IMR-90 (cell line): ENCODE measurements at regions not wholly inside any gene's neighbourhood (a gene's known extent, or its start where the extent isn't known, plus 50 kb on each side); places are given as distances from the start of the nearest gene placed in this dataset.

Source experiments
- ATAC-seq: fragments of 200-7000 bp; cut with Tn5 transposase; 2 replicates; pipeline ENCODE4 v1.9.1; 2020; ENCODE audit warnings: low read depth, mild to moderate bottlenecking, moderate library complexity
- BruUV-seq: library from RNA; stranded (reverse); fragments of 400-500 nt; replicated peaks from 2 replicates; lab custom pipeline; 2021; lab: Mats Ljungman, UMichigan
- CTCF ChIA-PET: fragments of 300-600 bp; formaldehyde crosslinking; extraction: SDS; loops from one replicate; lab custom pipeline; 2021; ENCODE audit warnings: antibody characterized with exemption; lab: Yijun Ruan, JAX
- POLR2A ChIA-PET: fragments of 300-600 bp; sonication (Branson Sonifier 250); formaldehyde crosslinking; loops from one replicate; lab custom pipeline; 2022; ENCODE audit warnings: antibody characterized with exemption; ENCODE audit not compliant: unreplicated experiment; lab: Charles Lee
- DNase-seq: peaks from one replicate; pipeline ENCODE4 v3.0.0; 2013
- H2AFZ ChIP-seq: replicated peaks from 2 replicates; pipeline ENCODE3; 2013; ENCODE audit warnings: low read length, mild to moderate bottlenecking; ENCODE audit not compliant: poor library complexity
- H2AK5ac ChIP-seq: 2 replicates; pipeline ENCODE4 v1.6.1; 2013; ENCODE audit warnings: low read depth, low read length, inconsistent platforms
- H2AK9ac ChIP-seq: replicated peaks from 2 replicates; pipeline ENCODE3; 2013; ENCODE audit warnings: mild to moderate bottlenecking, low read depth, low read length, moderate library complexity; ENCODE audit not compliant: poor library complexity
- H2BK120ac ChIP-seq: 2 replicates; pipeline ENCODE4 v1.6.1; 2013; ENCODE audit warnings: low read depth, low read length, inconsistent platforms
- H2BK15ac ChIP-seq: 3 replicates; pipeline ENCODE4 v1.6.1; 2013; ENCODE audit warnings: low read depth, low read length, inconsistent platforms
- H2BK20ac ChIP-seq: 2 replicates; pipeline ENCODE4 v1.6.1; 2013; ENCODE audit warnings: low read depth, mild to moderate bottlenecking, inconsistent platforms, low read length, moderate library complexity
- H2BK5ac ChIP-seq: 2 replicates; pipeline ENCODE4 v1.6.1; 2013; ENCODE audit warnings: mild to moderate bottlenecking, low read depth, low read length, inconsistent platforms; ENCODE audit not compliant: poor library complexity, severe bottlenecking
- H3K14ac ChIP-seq: replicated peaks from 2 replicates; pipeline ENCODE4 v1.6.1; 2013; ENCODE audit warnings: low read depth, low read length, inconsistent platforms
- H3K18ac ChIP-seq: 2 replicates; pipeline ENCODE4 v1.6.1; 2013; ENCODE audit warnings: low read depth, low read length, control low read depth
- H3K23ac ChIP-seq: 2 replicates; pipeline ENCODE4 v1.6.1; 2013; ENCODE audit warnings: low read depth, low read length, inconsistent platforms
- H3K27ac ChIP-seq: 2 replicates; pipeline ENCODE4 v1.5.1; 2013; ENCODE audit warnings: mild to moderate bottlenecking, control low read depth, low read length; ENCODE audit not compliant: insufficient read depth
- H3K27me3 ChIP-seq: 2 replicates; pipeline ENCODE4 v1.6.1; 2013; ENCODE audit warnings: low read length; ENCODE audit not compliant: control insufficient read depth, insufficient read depth
- H3K36me3 ChIP-seq: 2 replicates; pipeline ENCODE4 v1.6.1; 2013; ENCODE audit warnings: low read length, mixed read lengths; ENCODE audit not compliant: control insufficient read depth, insufficient read depth
- H3K4ac ChIP-seq: 2 replicates; pipeline ENCODE4 v1.6.1; 2013; ENCODE audit warnings: low read depth, low read length, inconsistent platforms
- H3K4me1 ChIP-seq: 2 replicates; pipeline ENCODE4 v1.6.1; 2013; ENCODE audit warnings: low read length, mixed read lengths; ENCODE audit not compliant: control insufficient read depth, insufficient read depth
- H3K4me2 ChIP-seq: 2 replicates; pipeline ENCODE4 v1.6.1; 2013; ENCODE audit warnings: low read depth, mild to moderate bottlenecking, control low read depth, low read length, moderate library complexity
- H3K4me3 ChIP-seq: 2 replicates; pipeline ENCODE4 v1.5.1; 2013; ENCODE audit warnings: low read depth, mild to moderate bottlenecking, control low read depth, low read length, moderate library complexity; ENCODE audit not compliant: insufficient read depth
- H3K56ac ChIP-seq: 2 replicates; pipeline ENCODE4 v1.6.1; 2013; ENCODE audit warnings: low read length, inconsistent platforms; ENCODE audit not compliant: insufficient read depth; ENCODE audit errors: extremely low read depth
- H3K79me1 ChIP-seq, 2 experiments: 2 replicates each; pipeline ENCODE4 v1.6.1; 2013; ENCODE audit warnings: low read length in 2 of 2, inconsistent platforms in 1 of 2, low read depth in 1 of 2
- H3K9ac ChIP-seq: 2 replicates; pipeline ENCODE4 v1.6.1; 2013; ENCODE audit warnings: low read depth, low read length, control low read depth
- H3K9me1 ChIP-seq: 2 replicates; pipeline ENCODE4 v1.6.1; 2013; ENCODE audit warnings: low read length, inconsistent platforms; ENCODE audit not compliant: insufficient read depth
- H3K9me3 ChIP-seq: 2 replicates; pipeline ENCODE4 v1.6.1; 2013; ENCODE audit warnings: low read length; ENCODE audit not compliant: control insufficient read depth, insufficient read depth
- H4K20me1 ChIP-seq: 2 replicates; pipeline ENCODE4 v1.6.1; 2013; ENCODE audit warnings: low read length, inconsistent platforms; ENCODE audit not compliant: insufficient read depth
- H4K5ac ChIP-seq: 2 replicates; pipeline ENCODE4 v1.6.1; 2013; ENCODE audit warnings: mild to moderate bottlenecking, low read depth, low read length, control low read depth
- H4K8ac ChIP-seq, 2 experiments: 2 replicates each; pipeline ENCODE4 v1.6.1; 2013; ENCODE audit warnings: low read depth in 2 of 2, low read length in 2 of 2, control low read depth in 1 of 2, inconsistent platforms in 1 of 2
- H4K91ac ChIP-seq: 2 replicates; pipeline ENCODE4 v1.6.1; 2013; ENCODE audit warnings: low read depth, low read length, inconsistent platforms; ENCODE audit not compliant: insufficient read depth
- NFE2L2 ChIP-seq: fragments of 150-350 bp; IDR thresholded peaks from 2 replicates; pipeline ENCODE4 v1.6.1; 2016; ENCODE audit warnings: low read depth, mild to moderate bottlenecking, low read length
- WGBS, 2 experiments: methylation state at CpG; one replicate each; pipeline versions ENCODE4 v1.1.5 to v1.1.7; 2013; ENCODE audit warnings: missing lambda C conversion rate in 2 of 2; ENCODE audit not compliant: insufficient read length in 1 of 2; ENCODE audit errors: extremely low coverage in 2 of 2; 5-methylcytosine and 5-hydroxymethylcytosine counted together
- dilution Hi-C: fragments of 300-500 bp; cut with HindIII; formaldehyde crosslinking; loops from one replicate; pipeline ENCODE4 v1.14.3; 2018; ENCODE audit warnings: low sequenced_read_pairs; ENCODE audit not compliant: unreplicated experiment
- in situ Hi-C: fragments of 300-500 bp; cut with MboI; formaldehyde crosslinking; loops from 3 replicates; pipeline ENCODE4 v1.14.3; 2019; ENCODE audit warnings: low sequenced_read_pairs, inconsistent platforms, mixed read lengths
- intact Hi-C: fragments of 100-400 bp; cut with micrococcal nuclease; formaldehyde crosslinking; loops from 2 replicates; pipeline ENCODE4 v1.10.0; 2022

DNA sequence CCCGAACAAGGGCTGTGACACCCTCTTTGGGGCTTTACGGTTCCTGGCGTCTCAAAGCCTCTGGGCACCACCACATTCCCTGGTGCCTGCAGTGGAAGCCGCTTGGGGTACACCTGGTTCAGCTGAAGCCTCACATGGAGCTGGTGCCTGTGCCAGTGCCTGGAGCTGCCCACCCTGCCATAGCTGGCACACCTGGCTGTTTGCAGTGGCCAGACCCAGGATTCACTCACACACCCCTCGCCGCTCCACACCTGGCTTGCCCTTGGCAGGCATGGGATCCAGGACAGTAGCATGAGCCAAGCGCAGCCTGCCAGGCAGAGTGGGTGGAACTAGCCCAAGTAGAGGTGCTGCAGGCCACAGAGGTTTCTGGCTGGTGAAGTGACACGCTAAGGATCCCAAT is 641.8 kb downstream of the TLE4 start:
- Histone ChIP-seq H3K4ac (no peak overlapping the region), H3K4me2 (no peak overlapping the region), H2AK9ac (no peak overlapping the region), H3K27me3 (no peaks in the 10 kb centered on the region), H2AFZ (no peak overlapping the region), H3K9me3 (0 out of 2 replicates have a peak, but pooled peaks cover 2% of the 10 kb centered on the region), H4K5ac (no peak overlapping the region), H2BK5ac (no peak overlapping the region), H2BK120ac (no peak overlapping the region), H4K20me1 (no peaks in the 10 kb centered on the region), H2BK20ac (no peak overlapping the region), H3K4me3 (no peak overlapping the region), H3K14ac (no peak overlapping the region), H3K18ac (no peak overlapping the region), H4K91ac (no peak overlapping the region), H2AK5ac (no peak overlapping the region), H3K9ac (no peak overlapping the region), H3K9me1 (no peaks in the 10 kb centered on the region), H3K79me1 (no peaks in the 10 kb centered on the region), H4K8ac (no peak overlapping the region), H3K36me3 (no peaks in the 10 kb centered on the region), H3K4me1 (no peaks in the 10 kb centered on the region), H3K27ac (no peak overlapping the region), H2BK15ac (no peak overlapping the region), H3K23ac (no peak overlapping the region), H3K56ac (no peak overlapping the region)
- no peak for ATAC-seq
- ChIA-PET CTCF (no interaction called here), POLR2A (no interaction called here)
- BruUV-seq, result no TSS peak
- 93% methylated on average over 4 of the region's 8 CpGs; no CpG with 5 or more reads in 1 of the 2 experiments for WGBS, 2 experiments
- TF ChIP-seq NFE2L2, result no peak
- intact Hi-C loops, result no loop called here
- in situ Hi-C loops, result no loop called here
- dilution Hi-C loops, result no loop called here
- no peak for DNase-seq
